OCI-LY3 (cell line): ENCODE measurements at regions not wholly inside any gene's neighbourhood (a gene's known extent, or its start where the extent isn't known, plus 50 kb on each side); places are given as distances from the start of the nearest gene placed in this dataset.

Source experiments
- H2AFZ ChIP-seq: fragments of 200-600, 300-600 bp; shearing (Covaris generic); 2 replicates; pipeline ENCODE4 v1.6.0; 2014; ENCODE audit warnings: antibody characterized with exemption, low read depth, low read length
- H3K27ac ChIP-seq: fragments of 200-600, 300-600 bp; sonication (generic); 2 replicates; pipeline ENCODE4 v1.5.1; 2014; ENCODE audit warnings: mild to moderate bottlenecking, low read length, moderate library complexity, mixed read lengths
- H3K27me3 ChIP-seq: fragments of 200-600, 300-600 bp; sonication (generic); 2 replicates; pipeline ENCODE4 v1.6.1; 2014; ENCODE audit warnings: low read depth, low read length, mixed read lengths
- H3K36me3 ChIP-seq: fragments of 200-600, 300-600 bp; sonication (generic); replicated peaks from 2 replicates; pipeline ENCODE3; 2014; ENCODE audit warnings: low read depth, low read length, mixed read lengths
- H3K4me1 ChIP-seq: fragments of 300-600, 200-600 bp; sonication (generic); 2 replicates; pipeline ENCODE4 v1.6.1; 2014; ENCODE audit warnings: low read length, mixed read lengths
- H3K4me2 ChIP-seq: fragments of 200-600, 300-600 bp; sonication (generic); 2 replicates; pipeline ENCODE4 v1.6.1; 2014; ENCODE audit warnings: low read length, mixed read lengths
- H3K4me3 ChIP-seq: fragments of 300-600, 200-600 bp; sonication (generic); 2 replicates; pipeline ENCODE4 v1.5.1; 2014; ENCODE audit warnings: antibody characterized with exemption, mild to moderate bottlenecking, low read length, moderate library complexity
- H3K79me2 ChIP-seq: fragments of 300-600, 200-600 bp; shearing (Covaris generic); 2 replicates; pipeline ENCODE4 v1.6.1; 2014; ENCODE audit warnings: mild to moderate bottlenecking, low read length, mixed read lengths
- H3K9ac ChIP-seq: fragments of 300-600, 200-600 bp; shearing (Covaris generic); 2 replicates; pipeline ENCODE4 v1.6.0; 2014; ENCODE audit warnings: mild to moderate bottlenecking, low read length, moderate library complexity
- H3K9me3 ChIP-seq: fragments of 200-600, 300-600 bp; shearing (Covaris generic); 2 replicates; pipeline ENCODE4 v1.6.1; 2014; ENCODE audit warnings: low read length, mixed read lengths; ENCODE audit not compliant: insufficient read depth
- H4K20me1 ChIP-seq: fragments of 200-600, 300-600 bp; sonication (generic); 2 replicates; pipeline ENCODE4 v1.6.1; 2016; ENCODE audit warnings: low read length, mixed read lengths; ENCODE audit not compliant: insufficient read depth
- CTCF ChIP-seq: fragments of 200-600, 300-600 bp; sonication (generic); IDR thresholded peaks from 2 replicates; pipeline ENCODE4 v1.5.1; 2014; ENCODE audit warnings: antibody characterized with exemption, low read length, low read depth
- EZH2phosphoT487 ChIP-seq: fragments of 200-600 bp; shearing (Covaris generic); IDR thresholded peaks from 2 replicates; pipeline ENCODE4 v1.6.1; 2018; ENCODE audit warnings: antibody characterized with exemption, mixed run types, low read depth

GRCh38 chr16:47947723-47948122 lies 208.1 kb downstream of the ABCC12 start:
- H2AFZ ChIP-seq: no peak overlapping the region
- H3K27me3 ChIP-seq: 0 out of 2 replicates have a peak, but pooled peaks cover 7% of the 10 kb centered on the region
- no peak overlapping the region for H3K4me3 ChIP-seq
- H3K4me1 ChIP-seq: no peaks in the 10 kb centered on the region
- H3K79me2 ChIP-seq: no peaks in the 10 kb centered on the region
- H4K20me1 ChIP-seq: no peaks in the 10 kb centered on the region
- no peaks in the 10 kb centered on the region for H3K36me3 ChIP-seq
- no peak overlapping the region for H3K4me2 ChIP-seq
- H3K9ac ChIP-seq: no peak overlapping the region
- no peaks in the 10 kb centered on the region for H3K9me3 ChIP-seq
- H3K27ac ChIP-seq: no peak overlapping the region
- TF ChIP-seq CTCF: no peak
- TF ChIP-seq EZH2phosphoT487: no peak

DNA sequence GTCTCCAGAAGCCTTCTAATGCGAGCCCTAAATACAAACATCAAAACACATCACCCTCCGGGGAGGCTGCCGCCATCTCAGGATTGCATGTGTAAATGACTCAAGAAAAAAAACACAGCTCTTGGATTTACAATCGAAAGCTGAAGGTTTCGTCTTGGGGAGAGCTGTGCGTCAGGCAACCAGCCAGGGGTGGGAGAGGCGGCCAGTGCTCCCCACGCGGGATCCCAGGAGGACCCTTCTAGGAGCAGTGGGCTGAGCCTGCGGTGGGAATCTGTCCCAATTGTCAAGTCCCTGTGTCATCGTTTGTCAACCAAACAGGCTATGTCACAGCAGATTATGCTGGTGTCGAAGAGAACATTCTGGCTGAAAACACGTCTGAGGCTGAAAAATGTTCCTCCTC lies 209.7 kb downstream of the ABCC12 start:
- H3K79me2 ChIP-seq: no peaks in the 10 kb centered on the region
- H3K4me2 ChIP-seq: no peak overlapping the region
- H3K27ac ChIP-seq: no peak overlapping the region
- no peaks in the 10 kb centered on the region for H3K27me3 ChIP-seq
- no peaks in the 10 kb centered on the region for H3K9me3 ChIP-seq
- H2AFZ ChIP-seq: no peak overlapping the region
- no peak overlapping the region for H3K9ac ChIP-seq
- no peak overlapping the region for H3K4me3 ChIP-seq
- no peaks in the 10 kb centered on the region for H3K4me1 ChIP-seq
- no peaks in the 10 kb centered on the region for H4K20me1 ChIP-seq
- H3K36me3 ChIP-seq: no peaks in the 10 kb centered on the region
- TF ChIP-seq CTCF: no peak
- no peak for TF ChIP-seq EZH2phosphoT487

DNA sequence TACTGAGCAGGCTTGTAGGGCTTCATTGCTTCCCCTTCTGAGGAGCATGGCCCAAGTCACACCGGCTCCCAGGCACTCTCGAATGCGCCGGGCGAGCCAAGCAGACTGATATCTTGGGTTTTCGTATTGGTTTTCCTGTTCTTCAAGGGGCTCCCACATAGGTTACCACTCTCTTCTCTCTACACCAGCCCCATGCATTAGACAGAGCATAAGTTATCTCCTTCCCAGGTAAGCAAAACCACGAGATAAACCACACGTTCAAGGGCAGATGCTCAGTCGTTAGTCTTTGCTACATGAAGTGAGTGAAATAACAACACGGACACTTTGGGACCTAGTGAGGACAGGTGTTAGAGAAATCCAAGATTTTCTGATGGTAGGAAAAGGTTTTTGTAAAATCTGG lies 211.2 kb downstream of the ABCC12 start:
- Histone ChIP-seq H3K4me3 (no peak overlapping the region), H3K4me2 (no peak overlapping the region), H3K27me3 (no peaks in the 10 kb centered on the region), H2AFZ (no peak overlapping the region), H3K79me2 (no peaks in the 10 kb centered on the region), H3K36me3 (no peaks in the 10 kb centered on the region), H4K20me1 (no peaks in the 10 kb centered on the region), H3K4me1 (no peaks in the 10 kb centered on the region), H3K27ac (no peak overlapping the region), H3K9me3 (no peaks in the 10 kb centered on the region), H3K9ac (no peak overlapping the region)
- TF ChIP-seq CTCF: no peak
- no peak for TF ChIP-seq EZH2phosphoT487

GRCh38 chr16:47943235-47943634 lies 212.6 kb downstream of the ABCC12 start:
- Histone ChIP-seq H3K9ac (no peak overlapping the region), H3K4me3 (no peak overlapping the region), H3K27ac (no peak overlapping the region), H3K36me3 (no peaks in the 10 kb centered on the region), H2AFZ (no peak overlapping the region), H3K9me3 (no peaks in the 10 kb centered on the region), H3K27me3 (no peaks in the 10 kb centered on the region), H3K4me2 (no peak overlapping the region), H4K20me1 (no peaks in the 10 kb centered on the region), H3K4me1 (no peaks in the 10 kb centered on the region), H3K79me2 (no peaks in the 10 kb centered on the region)
- TF ChIP-seq CTCF (no peak), EZH2phosphoT487 (no peak)
